Heart left ventricle (tissue), 16 donors: ENCODE measurements at regions not wholly inside any gene's neighbourhood (a gene's known extent, or its start where the extent isn't known, plus 50 kb on each side); places are given as distances from the start of the nearest gene placed in this dataset.

Experiments used
- ATAC-seq, 4 donors: fragments of 200-7000 bp; cut with Tn5 transposase; one replicate each; pipeline ENCODE4 v1.9.1; 2020 to 2022; ENCODE audit warnings: moderate library complexity in 4 of 4, mild to moderate bottlenecking in 3 of 4, moderate number of reproducible peaks in 1 of 4
- DNase-seq, 5 donors: peaks; one replicate each; pipeline ENCODE4 v3.0.0-alpha.2; 2020
- H3K27ac ChIP-seq, 12 donors: fragments of 200-600 bp; sonication (generic) in 4 of 12; one replicate each; pipeline versions ENCODE4 v1.5.0 to v1.8.0; 2016 to 2022; ENCODE audit warnings: mild to moderate bottlenecking in 2 of 12
- H3K27me3 ChIP-seq, 9 donors: fragments of 200-600 bp; sonication (generic) in 2 of 9; one replicate each; pipeline versions ENCODE4 v1.5.1 to v1.8.0; 2016 to 2022; ENCODE audit warnings: mild to moderate bottlenecking in 3 of 9
- H3K36me3 ChIP-seq, 9 donors: fragments of 200-600 bp; sonication (generic) in 2 of 9; one replicate each; pipeline versions ENCODE4 v1.5.0 to v1.8.0; 2018 to 2022; ENCODE audit warnings: mild to moderate bottlenecking in 2 of 9
- H3K4me1 ChIP-seq, 12 donors: fragments of 200-600 bp; sonication (generic) in 4 of 12; one replicate each; pipeline versions ENCODE4 v1.5.0 to v1.8.0; 2016 to 2022; ENCODE audit warnings: mild to moderate bottlenecking in 3 of 12
- H3K4me3 ChIP-seq, 12 donors: fragments of 200-600 bp; sonication (generic) in 4 of 12; one replicate each; pipeline versions ENCODE4 v1.5.0 to v1.8.0; 2017 to 2022; ENCODE audit warnings: mild to moderate bottlenecking in 9 of 12, moderate library complexity in 4 of 12
- H3K9me3 ChIP-seq, 12 donors: fragments of 200-600 bp; sonication (generic) in 4 of 12; one replicate each; pipeline versions ENCODE4 v1.5.0 to v1.8.0; 2016 to 2022; ENCODE audit warnings: mild to moderate bottlenecking in 1 of 12
- CTCF ChIP-seq, 12 donors: fragments of 200-600 bp; sonication (generic) in 4 of 12; IDR thresholded peaks; one replicate each; pipeline versions ENCODE4 v1.5.0 to v1.8.0; 2018 to 2022; ENCODE audit warnings: antibody characterized with exemption in 12 of 12, mild to moderate bottlenecking in 5 of 12
- POLR2A ChIP-seq, 2 donors: fragments of 450-650 bp; IDR thresholded peaks; one replicate each; pipeline ENCODE4 v1.6.1; 2017; ENCODE audit warnings: antibody characterized with exemption in 2 of 2, mild to moderate bottlenecking in 2 of 2, moderate library complexity in 2 of 2
- WGBS, 4 donors: extraction: QIAGEN DNeasy Blood & Tissue Kit in 2 of 4; methylation state at CpG; one replicate each; pipeline versions ENCODE4 v1.1.5 to v1.1.7; 2013 to 2018; 5-methylcytosine and 5-hydroxymethylcytosine counted together
- intact Hi-C, 10 donors: fragments of 100-400 bp; cut with DNase I; formaldehyde crosslinking; loops; one replicate each; pipeline versions ENCODE4 v1.11.1 to v1.14.2; 2022
- donor health status: ischemic (EF 13 %, LVEDD 7.1; RV severe dilation, severe dysfunction).
- donor health status: healthy with polysubstance abuse.
- donor health status: DM: no; HTN: yes; CAD: no.
- donor health status: DM: no; HTN: no; CAD: no.
- donor health status: ischemic (EF 25% LVEDD 6.9; RV normal size, moderate dysfunction).
- donor health status: ischemic (EF 25% LVEDD 5.7; RV mildly dilated, moderate dysfunction).
- donor health status: healthy.
- donor health status: DM: yes; HTN: yes; CAD: no.
- donor health status: ischemic (EF 35%, LVEDD 5.7; RV mildly dilated, moderate dysfunction).
- donor health status: nonischemic (EF 11% LVEDD 7.7; RV severe dilation, severe dysfunction).
- donor health status: DM: yes; HTN: yes; CAD: no.
- donor health status: PGD.
- donor health status: ischemic (EF 29% LVEDD 5.4; RV normal size, mild dysfunction).
- donor health status: nonischemic (EF 23%, LVEDD 6.1; RV moderate dilation, normal function).

- H3K4me3 ChIP-seq: no peak overlapping the region
- TF ChIP-seq POLR2A (IDR thresholded peaks at IDR 0.05) (no peak), CTCF (IDR thresholded peaks at IDR 0.05) (no peak)
- H3K27ac ChIP-seq: no peak overlapping the region
- intact Hi-C loops: no loop called here
- no peak for ATAC-seq
- H3K9me3 ChIP-seq: peaks cover 0 to 3% (median 0%) of the 10 kb centered on the region in 12 donors
- no peak for DNase-seq
- no peaks in the 10 kb centered on the region for H3K27me3 ChIP-seq
- no peaks in the 10 kb centered on the region for H3K4me1 ChIP-seq
- H3K36me3 ChIP-seq: no peaks in the 10 kb centered on the region
Observed at GRCh38 chr4:32342054-32342453, 1621.9 kb downstream of the PCDH7 start.

- Histone ChIP-seq H3K4me1 (no peaks in the 10 kb centered on the region), H3K9me3 (peaks cover 0 to 3% (median 0%) of the 10 kb centered on the region in 12 donors), H3K4me3 (no peak overlapping the region), H3K27me3 (no peaks in the 10 kb centered on the region), H3K27ac (no peak overlapping the region), H3K36me3 (no peaks in the 10 kb centered on the region)
- intact Hi-C loops: no loop called here
- TF ChIP-seq CTCF (IDR thresholded peaks at IDR 0.05) (no peak), POLR2A (IDR thresholded peaks at IDR 0.05) (no peak)
- whole genome bisulfite sequencing, 4 donors: 67 to 78% (median 69%) methylated on average over 4 of the region's 4 CpGs
- ATAC-seq: no peak
- DNase-seq: no peak
Observed at GRCh38 chr4:32349026-32349425, 1628.9 kb downstream of the PCDH7 start.

GRCh38 chr4:32374206-32374605, 1654.0 kb downstream of the PCDH7 start:
- H3K27ac ChIP-seq: no peak overlapping the region
- WGBS, 4 donors: 79 to 90% (median 81%) methylated on average over 2 of the region's 2 CpGs
- no peaks in the 10 kb centered on the region for H3K36me3 ChIP-seq
- H3K4me1 ChIP-seq: no peaks in the 10 kb centered on the region
- H3K27me3 ChIP-seq: no peaks in the 10 kb centered on the region
- H3K9me3 ChIP-seq: peaks cover 0 to 3% (median 0%) of the 10 kb centered on the region in 12 donors
- no peak for TF ChIP-seq POLR2A (IDR thresholded peaks at IDR 0.05)
- TF ChIP-seq CTCF (IDR thresholded peaks at IDR 0.05): no peak
- intact Hi-C loops: no loop called here
- no peak for DNase-seq
- no peak for ATAC-seq
- no peak overlapping the region for H3K4me3 ChIP-seq

- intact Hi-C loops: no loop called here
- no peaks in the 10 kb centered on the region for H3K9me3 ChIP-seq
- DNase-seq: no peak
- H3K4me1 ChIP-seq: no peaks in the 10 kb centered on the region
- no peak overlapping the region for H3K27ac ChIP-seq
- no peaks in the 10 kb centered on the region for H3K27me3 ChIP-seq
- no peak for ATAC-seq
- H3K36me3 ChIP-seq: no peaks in the 10 kb centered on the region
- WGBS, 4 donors: 43 to 55% (median 49%) methylated on average over 3 of the region's 3 CpGs
- TF ChIP-seq POLR2A (IDR thresholded peaks at IDR 0.05) (no peak), CTCF (IDR thresholded peaks at IDR 0.05) (no peak)
- H3K4me3 ChIP-seq: no peak overlapping the region
Observed at GRCh38 chr4:32393806-32394205, 1673.6 kb downstream of the PCDH7 start.
